GM12878 (cell line): ENCODE measurements at regions not wholly inside any gene's neighbourhood (a gene's known extent, or its start where the extent isn't known, plus 50 kb on each side); places are given as distances from the start of the nearest gene placed in this dataset.

Experiments
- ATAC-seq: fragments of 200-7000 bp; cut with Tn5 transposase; 3 replicates; pipeline ENCODE4 v1.9.1; 2020; ENCODE audit warnings: mild to moderate bottlenecking, moderate library complexity
- BruUV-seq: library from RNA; stranded (reverse); fragments of 400-500 nt; replicated peaks from 2 replicates; lab custom pipeline; 2021; lab: Mats Ljungman, UMichigan
- CTCF ChIA-PET: fragments of 300-600 bp; sonication (Branson Sonifier 250); formaldehyde crosslinking; extraction: SDS; loops from one replicate; lab custom pipeline; 2021; ENCODE audit warnings: inconsistent platforms; lab: Yijun Ruan, JAX
- POLR2A ChIA-PET: fragments of 350-600 bp; formaldehyde crosslinking; extraction: SDS; loops from one replicate; lab custom pipeline; 2021; ENCODE audit warnings: inconsistent platforms; lab: Charles Lee
- RAD21 ChIA-PET: fragments of 300-600 bp; sonication (Branson Sonifier 250); formaldehyde crosslinking; loops from one replicate; lab custom pipeline; 2023; ENCODE audit warnings: antibody characterized with exemption; ENCODE audit not compliant: unreplicated experiment; lab: Charles Lee
- SMC1A ChIA-PET: fragments of 300-600 bp; sonication (Branson Sonifier 250); formaldehyde crosslinking; loops from one replicate; lab custom pipeline; 2023; ENCODE audit not compliant: unreplicated experiment, uncharacterized antibody; lab: Charles Lee
- DNase-seq: peaks from one replicate; pipeline ENCODE4 v3.0.0-alpha.2; 2011; ENCODE audit warnings: low read depth, low spot score
- FAIRE-seq: peaks from 3 replicates; lab custom pipeline; 2011; peaks lifted over from hg19 to GRCh38; lab: Jason Lieb, UNC
- H2AFZ ChIP-seq: 2 replicates; pipeline ENCODE4 v1.6.0; 2011; ENCODE audit warnings: low read depth, low read length, control low read depth; ENCODE audit not compliant: control insufficient read depth
- H3K27ac ChIP-seq: 2 replicates; pipeline ENCODE4 v1.5.1; 2011; ENCODE audit warnings: control low read depth; ENCODE audit not compliant: control insufficient read depth, insufficient read depth
- H3K27me3 ChIP-seq, 2 experiments: replicated peaks in 1 of 2; 2 replicates each; pipeline versions ENCODE4 v1.6.0 to v1.6.1; 2011; ENCODE audit warnings: low read length in 1 of 2; ENCODE audit not compliant: control insufficient read depth in 2 of 2, insufficient read depth in 2 of 2
- H3K36me3 ChIP-seq, 2 experiments: 2 replicates each; pipeline ENCODE4 v1.5.1; 2011; ENCODE audit warnings: low read length in 1 of 2; ENCODE audit not compliant: control insufficient read depth in 2 of 2, insufficient read depth in 2 of 2
- H3K4me1 ChIP-seq: 2 replicates; pipeline ENCODE4 v1.6.1; 2011; ENCODE audit warnings: mild to moderate bottlenecking, low read length, moderate library complexity, mixed read lengths; ENCODE audit not compliant: control insufficient read depth, insufficient read depth
- H3K4me2 ChIP-seq: 2 replicates; pipeline ENCODE4 v1.6.0; 2011; ENCODE audit warnings: control low read depth; ENCODE audit not compliant: control insufficient read depth, insufficient read depth
- H3K4me3 ChIP-seq: fragments of 200-600 bp; sonication (generic); 2 replicates; pipeline ENCODE4 v1.5.1; 2016
- H3K79me2 ChIP-seq: 2 replicates; pipeline ENCODE4 v1.6.0; 2011; ENCODE audit warnings: low read length; ENCODE audit not compliant: control insufficient read depth, insufficient read depth
- H3K9ac ChIP-seq: 2 replicates; pipeline ENCODE4 v1.8.0; 2011; ENCODE audit warnings: low read length, control low read depth, mixed read lengths; ENCODE audit not compliant: control insufficient read depth, insufficient read depth
- H3K9me3 ChIP-seq: replicated peaks from 3 replicates; pipeline ENCODE4 v1.5.1; 2011; ENCODE audit warnings: mild to moderate bottlenecking, low read length; ENCODE audit not compliant: control insufficient read depth, insufficient read depth
- H4K20me1 ChIP-seq: 2 replicates; pipeline ENCODE4 v1.6.0; 2011; ENCODE audit not compliant: control insufficient read depth, insufficient read depth
- ATF2 ChIP-seq: IDR thresholded peaks from 2 replicates; pipeline ENCODE4 v1.6.1; 2012; ENCODE audit warnings: low read length, inconsistent platforms
- BCL3 ChIP-seq: IDR thresholded peaks from 2 replicates; pipeline ENCODE4 v1.6.1; 2011; ENCODE audit warnings: borderline replicate concordance, low read depth, mild to moderate bottlenecking, moderate library complexity, low read length; ENCODE audit not compliant: insufficient read depth, poor library complexity, severe bottlenecking
- CEBPB ChIP-seq, 2 experiments: fragments of 150-350 bp in 1 of 2; IDR thresholded peaks; 2 replicates each; pipeline ENCODE4 v1.6.1; 2012 to 2014; ENCODE audit warnings: low read depth in 2 of 2, low read length in 2 of 2, borderline replicate concordance in 1 of 2, inconsistent platforms in 1 of 2
- CREB1 ChIP-seq: IDR thresholded peaks from 2 replicates; pipeline ENCODE4 v1.6.1; 2012; ENCODE audit warnings: low read depth, mild to moderate bottlenecking, inconsistent platforms
- E4F1 ChIP-seq: fragments of 450-650 bp; IDR thresholded peaks from 2 replicates; pipeline ENCODE4 v1.6.1; 2018; ENCODE audit warnings: borderline replicate concordance, mild to moderate bottlenecking; ENCODE audit not compliant: partially characterized antibody
- ESRRA ChIP-seq: IDR thresholded peaks from 2 replicates; pipeline ENCODE4 v1.6.1; 2012; ENCODE audit warnings: mild to moderate bottlenecking, low read length, improper control_type of control experiment
- HDAC2 ChIP-seq: fragments of 200-600 bp; sonication (generic); IDR thresholded peaks from 2 replicates; pipeline ENCODE4 v1.6.1; 2017
- IKZF2 ChIP-seq, 2 experiments: fragments of 450-650 bp; IDR thresholded peaks; 2 replicates each; pipeline ENCODE4 v1.6.1; 2017; ENCODE audit warnings: mild to moderate bottlenecking in 2 of 2, moderate library complexity in 2 of 2
- PAX5 ChIP-seq: IDR thresholded peaks from 2 replicates; pipeline ENCODE4 v1.6.1; 2011; ENCODE audit warnings: low read depth, low read length, borderline replicate concordance
- YY1 ChIP-seq: IDR thresholded peaks from 2 replicates; pipeline ENCODE4 v1.6.1; 2011; ENCODE audit warnings: low read depth, mild to moderate bottlenecking, low read length
- ZSCAN29 ChIP-seq: fragments of 450-650 bp; IDR thresholded peaks from 2 replicates; pipeline ENCODE4 v1.6.1; 2017; ENCODE audit warnings: mild to moderate bottlenecking, moderate library complexity
- WGBS: methylation state at CpG from one replicate; pipeline ENCODE4 v1.1.6; 2016; ENCODE audit warnings: low lambda C conversion rate; ENCODE audit not compliant: insufficient replicate concordance, insufficient coverage; ENCODE audit errors: missing lambda C conversion rate; 5-methylcytosine and 5-hydroxymethylcytosine counted together
- in situ Hi-C: fragments of 300-500 bp; cut with MboI; formaldehyde crosslinking; loops from 9 replicates; pipeline ENCODE4 v1.14.3; 2018; ENCODE audit warnings: mixed read lengths
- intact Hi-C: fragments of 100-400 bp; cut with micrococcal nuclease; formaldehyde crosslinking; loops from one replicate; pipeline ENCODE4 v1.14.2; 2022; ENCODE audit not compliant: unreplicated experiment

DNA sequence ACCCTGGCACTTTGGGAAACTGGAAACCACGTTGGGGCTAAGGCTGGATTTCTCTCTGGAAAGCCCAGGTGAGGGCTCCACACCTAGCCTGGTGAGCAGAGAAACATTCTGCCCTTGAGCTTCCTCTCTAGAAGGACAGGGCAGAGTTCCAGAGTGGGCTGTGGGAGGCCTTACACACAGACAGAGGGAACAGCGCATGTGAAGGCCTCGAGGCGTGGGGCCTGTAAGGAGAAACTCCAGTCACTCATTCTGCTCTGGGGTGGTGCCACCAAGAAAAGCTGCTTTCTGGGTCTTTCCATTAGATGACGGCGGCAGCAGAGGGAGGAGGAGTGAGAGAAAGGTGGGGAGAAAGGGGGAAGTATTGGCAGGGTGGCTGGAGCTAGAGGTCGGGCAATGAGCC lies 183.1 kb downstream of the CHST1 start (continued):
- TF ChIP-seq ATF2 (no peak), CEBPB (IDR thresholded peaks at IDR 0.05; ENCODE audit: borderline replicate concordance in 1 of 2, low read depth in 2 of 2, low read length in 2 of 2) (no peak), CREB1 (no peak), HDAC2 (no peak), ZSCAN29 (no peak)

GRCh38 chr11:45481026-45481425 lies 184.4 kb downstream of the CHST1 start:
- Histone ChIP-seq H4K20me1 (no peaks in the 10 kb centered on the region), H3K4me3 (no peak overlapping the region), H3K9me3 (no peaks in the 10 kb centered on the region), H3K4me1 (no peaks in the 10 kb centered on the region), H3K4me2 (no peak overlapping the region), H3K36me3 (no peaks in the 10 kb centered on the region), H3K27me3 (peaks cover 0 to 5% of the 10 kb centered on the region in 2 experiments; a peak in 3 of 4 replicates), H3K79me2 (no peaks in the 10 kb centered on the region), H3K27ac (no peak overlapping the region), H2AFZ (no peak overlapping the region), H3K9ac (no peak overlapping the region)
- FAIRE-seq, result no peak
- ChIA-PET SMC1A (no interaction called here), POLR2A (interaction anchor here (0.5 kb wide), 1 partner anchor 7 kb away, joined by 4 read pairs; no protein-coding TSS in a partner anchor), RAD21 (no interaction called here), CTCF (no interaction called here)
- WGBS, result 21% methylated on average over 3 of the region's 3 CpGs
- no peak for DNase-seq
- TF ChIP-seq PAX5 (no peak), IKZF2 (IDR thresholded peaks at IDR 0.05) (no peak), ESRRA (no peak), E4F1 (no peak), YY1 (no peak), BCL3 (no peak)
- no TSS peak for BruUV-seq
- intact Hi-C loops (no loop called here), in situ Hi-C loops (no loop called here)
- no peak for ATAC-seq
